Tibial nerve (tissue), 3 donors: ENCODE measurements at regions not wholly inside any gene's neighbourhood (a gene's known extent, or its start where the extent isn't known, plus 50 kb on each side); places are given as distances from the start of the nearest gene placed in this dataset.

Experiments
- EP300 ChIP-seq, 2 donors: sonication (generic); formaldehyde crosslinking; IDR thresholded peaks; one replicate each; pipeline ENCODE4 v1.6.1; 2017; ENCODE audit warnings: antibody characterized with exemption in 2 of 2, mild to moderate bottlenecking in 1 of 2
- POLR2A ChIP-seq, 2 donors: fragments of 450-650 bp; IDR thresholded peaks; one replicate each; pipeline ENCODE4 v1.6.1; 2017; ENCODE audit warnings: antibody characterized with exemption in 2 of 2, mild to moderate bottlenecking in 2 of 2, moderate library complexity in 2 of 2

GRCh38 chr1:80759354-80759753 is 1041.4 kb upstream of the ADGRL2 start:
- TF ChIP-seq EP300 (IDR thresholded peaks at IDR 0.05): no peak
- no peak for TF ChIP-seq POLR2A (IDR thresholded peaks at IDR 0.05)
